NCI-H1694 (cell line): ENCODE measurements at regions not wholly inside any gene's neighbourhood (a gene's known extent, or its start where the extent isn't known, plus 50 kb on each side); places are given as distances from the start of the nearest gene placed in this dataset.

ENCODE experiments used
- DNase-seq: peaks from one replicate; lab custom pipeline; 2025; lab: John Stamatoyannopoulos, UW

- DNase-seq, result no peak
These were observed 401.0 kb upstream of the NRP1 start for GRCh38 chr10:33735464-33735923.

GRCh38 chr10:33734393-33735155 is 400.1 kb upstream of the NRP1 start:
- DNase-seq, result no peak

- DNase-seq, result no peak
These were observed 398.6 kb upstream of the NRP1 start for GRCh38 chr10:33733058-33733457.

GRCh38 chr10:33732161-33732680 is 397.8 kb upstream of the NRP1 start:
- no peak for DNase-seq

GRCh38 chr10:33731322-33731721 is 396.9 kb upstream of the NRP1 start:
- no peak for DNase-seq

- DNase-seq, result no peak
These were observed 391.0 kb upstream of the NRP1 start for GRCh38 chr10:33725430-33725829.

- no peak for DNase-seq
These were observed 388.7 kb upstream of the NRP1 start for GRCh38 chr10:33723181-33723580.

GRCh38 chr10:33722067-33722466 is 387.6 kb upstream of the NRP1 start:
- no peak for DNase-seq

GRCh38 chr10:33721509-33721908 is 387.0 kb upstream of the NRP1 start:
- DNase-seq, result no peak

- DNase-seq, result no peak
These were observed 385.7 kb upstream of the NRP1 start for GRCh38 chr10:33720161-33720560.

- DNase-seq, result no peak
These were observed 384.7 kb upstream of the NRP1 start for GRCh38 chr10:33719005-33719703.

GRCh38 chr10:33716501-33717267 is 382.2 kb upstream of the NRP1 start:
- DNase-seq, result no peak

- DNase-seq, result no peak
These were observed 381.0 kb upstream of the NRP1 start for GRCh38 chr10:33715303-33715975.

GRCh38 chr10:33712825-33713224 is 378.4 kb upstream of the NRP1 start:
- no peak for DNase-seq

- no peak for DNase-seq
These were observed 375.5 kb upstream of the NRP1 start for GRCh38 chr10:33710006-33710405.

- DNase-seq, result no peak
These were observed 374.7 kb upstream of the NRP1 start for GRCh38 chr10:33709008-33709753.

- no peak for DNase-seq
These were observed 374.1 kb upstream of the NRP1 start for GRCh38 chr10:33708561-33708960.

- DNase-seq, result no peak
These were observed 372.3 kb upstream of the NRP1 start for GRCh38 chr10:33706746-33707145.

GRCh38 chr10:33706191-33706590 is 371.7 kb upstream of the NRP1 start:
- no peak for DNase-seq

GRCh38 chr10:33704214-33704830 is 369.9 kb upstream of the NRP1 start:
- no peak for DNase-seq
